Lung (tissue), 11 donors: ENCODE measurements at regions not wholly inside any gene's neighbourhood (a gene's known extent, or its start where the extent isn't known, plus 50 kb on each side); places are given as distances from the start of the nearest gene placed in this dataset.
A peak's percentile ranks its signal among the peaks of the same experiment; 100 is the strongest.

Source experiments
- ATAC-seq: fragments of 200-7000 bp; cut with Tn5 transposase; one replicate; pipeline ENCODE4 v1.9.1; 2020; ENCODE audit warnings: moderate number of reproducible peaks; ENCODE audit not compliant: insufficient read depth, low FRiP score
- DNase-seq, 3 donors: peaks; one replicate each; pipeline ENCODE4 v3.0.0-alpha.2; 2013 to 2017
- H3K27ac ChIP-seq, 2 donors: one replicate each; pipeline ENCODE4 v1.5.1; 2013; ENCODE audit warnings: mild to moderate bottlenecking in 2 of 2, moderate library complexity in 2 of 2, control low read depth in 1 of 2, inconsistent platforms in 1 of 2, low read depth in 1 of 2, low read length in 1 of 2
- H3K27me3 ChIP-seq, 3 donors: one replicate each; pipeline ENCODE4 v1.5.1; 2013; ENCODE audit warnings: low read length in 2 of 3; ENCODE audit not compliant: control insufficient read depth in 3 of 3, insufficient read depth in 3 of 3
- H3K36me3 ChIP-seq, 4 donors: one replicate each; pipeline ENCODE4 v1.5.1; 2013; ENCODE audit warnings: low read length in 4 of 4, mild to moderate bottlenecking in 1 of 4, moderate library complexity in 1 of 4; ENCODE audit not compliant: control insufficient read depth in 4 of 4, insufficient read depth in 4 of 4
- H3K4me1 ChIP-seq, 5 donors: one replicate each; pipeline ENCODE4 v1.5.1; 2013; ENCODE audit warnings: low read length in 5 of 5, mild to moderate bottlenecking in 2 of 5, moderate library complexity in 1 of 5; ENCODE audit not compliant: control insufficient read depth in 5 of 5, insufficient read depth in 5 of 5
- H3K4me3 ChIP-seq: one replicate; pipeline ENCODE4 v1.5.1; 2013; ENCODE audit warnings: mild to moderate bottlenecking, control low read depth, moderate library complexity
- H3K9ac ChIP-seq, 2 donors: one replicate each; pipeline ENCODE4 v1.5.1; 2013; ENCODE audit warnings: low read length in 2 of 2, control low read depth in 1 of 2; ENCODE audit not compliant: insufficient read depth in 1 of 2
- H3K9me3 ChIP-seq, 4 donors: one replicate each; pipeline ENCODE4 v1.5.1; 2013; ENCODE audit warnings: low read length in 3 of 4, mild to moderate bottlenecking in 1 of 4, moderate library complexity in 1 of 4; ENCODE audit not compliant: control insufficient read depth in 4 of 4, insufficient read depth in 3 of 4
- CTCF ChIP-seq: IDR thresholded peaks from 2 replicates; pipeline ENCODE4 v1.5.1; 2012; ENCODE audit warnings: mild to moderate bottlenecking; ENCODE audit errors: control extremely low read depth, extremely low read depth
- WGBS, 2 donors: extraction: QIAGEN DNeasy Blood & Tissue Kit; methylation state at CpG; one replicate each; pipeline ENCODE4 v1.1.7; 2013; 5-methylcytosine and 5-hydroxymethylcytosine counted together
- donor health status: control.
- donor health status: control.
- donor health status: Bipolar disorder and iron deficiency.
- donor health status: healthy.
- donor health status: DM: yes; HTN: yes; CAD: no.

- H3K27ac ChIP-seq, result no peak overlapping the region
- H3K27me3 ChIP-seq, result no peaks in the 10 kb centered on the region
- no peak for TF ChIP-seq CTCF
- H3K4me1 ChIP-seq, result peaks cover 0 to 8% (median 0%) of the 10 kb centered on the region in 5 donors
- H3K36me3 ChIP-seq, result no peaks in the 10 kb centered on the region
- H3K9ac ChIP-seq, result no peak overlapping the region
- peak in 2 of 3 donors; percentile 23 to 45 for DNase-seq
- H3K9me3 ChIP-seq, result no peaks in the 10 kb centered on the region
- ATAC-seq, result no peak
- no peak overlapping the region for H3K4me3 ChIP-seq
Measured at GRCh38 chr22:42194953-42195352, 64.3 kb upstream of the CYP2D6 start.

- Histone ChIP-seq H3K4me3 (no peak overlapping the region), H3K4me1 (peaks cover 0 to 8% (median 0%) of the 10 kb centered on the region in 5 donors), H3K36me3 (no peaks in the 10 kb centered on the region), H3K27ac (no peak overlapping the region), H3K9ac (no peak overlapping the region), H3K27me3 (no peaks in the 10 kb centered on the region), H3K9me3 (no peaks in the 10 kb centered on the region)
- TF ChIP-seq CTCF, result no peak
- 93 to 94% methylated on average over 10 of the region's 10 CpGs for WGBS, 2 donors
- DNase-seq, result no peak
- no peak for ATAC-seq
Measured at GRCh38 chr22:42194104-42194851, 63.7 kb upstream of the CYP2D6 start.

GRCh38 chr22:42192547-42192946 is 61.9 kb upstream of the CYP2D6 start:
- Histone ChIP-seq H3K4me3 (no peak overlapping the region), H3K36me3 (no peaks in the 10 kb centered on the region), H3K27me3 (no peaks in the 10 kb centered on the region), H3K27ac (no peak overlapping the region), H3K9ac (no peak overlapping the region), H3K4me1 (peaks cover 0 to 8% (median 0%) of the 10 kb centered on the region in 5 donors), H3K9me3 (no peaks in the 10 kb centered on the region)
- 49 to 69% methylated on average over 3 of the region's 3 CpGs for WGBS, 2 donors
- DNase-seq (no peak), ATAC-seq (no peak)
- no peak for TF ChIP-seq CTCF

GRCh38 chr22:42190274-42190673 is 59.7 kb upstream of the CYP2D6 start:
- no peaks in the 10 kb centered on the region for H3K27me3 ChIP-seq
- WGBS, 2 donors, result 98 to 100% methylated on average over 1 of the region's 1 CpG
- ATAC-seq, result no peak

More at GRCh38 chr22:42190274-42190673, 59.7 kb upstream of the CYP2D6 start:
- H3K9me3 ChIP-seq, result no peaks in the 10 kb centered on the region
- peaks cover 0 to 4% (median 0%) of the 10 kb centered on the region in 5 donors for H3K4me1 ChIP-seq
- no peak for TF ChIP-seq CTCF
- peaks cover 0 to 2% (median 0%) of the 10 kb centered on the region in 4 donors for H3K36me3 ChIP-seq
- H3K4me3 ChIP-seq, result no peak overlapping the region
- H3K27ac ChIP-seq, result no peak overlapping the region
- H3K9ac ChIP-seq, result no peak overlapping the region
- no peak for DNase-seq
